ENCODE measurements at regions not wholly inside any gene's neighbourhood (a gene's known extent, or its start where the extent isn't known, plus 50 kb on each side); places are given as distances from the start of the nearest gene placed in this dataset.

GRCh38 chr4:140239311-140239710 is 85.3 kb upstream of the MAML3 start (continued):
- TF ChIP-seq STAT3 (IDR thresholded peaks at IDR 0.05; ENCODE audit: low read depth, low read length) = no peak

- Histone ChIP-seq H3K4me3 (no peak overlapping the region), H3K9ac (ENCODE audit: control insufficient read depth, insufficient read depth, low read length) (no peak overlapping the region), H4K20me1 (ENCODE audit: control insufficient read depth, insufficient read depth) (no peaks in the 10 kb centered on the region), H2AFZ (ENCODE audit: control insufficient read depth, low read depth, low read length) (no peak overlapping the region), H3K4me2 (ENCODE audit: control insufficient read depth, insufficient read depth) (no peak overlapping the region), H3K79me2 (ENCODE audit: control insufficient read depth, insufficient read depth, low read length) (no peaks in the 10 kb centered on the region), H3K9me3 (replicated peaks; ENCODE audit: control insufficient read depth, insufficient read depth, low read length) (no peaks in the 10 kb centered on the region), H3K4me1 (ENCODE audit: control insufficient read depth, insufficient read depth, low read length) (peaks cover 12% of the 10 kb centered on the region), H3K27ac (ENCODE audit: control insufficient read depth, insufficient read depth) (no peak overlapping the region), H3K27me3 (replicated peaks in 1 of 2; ENCODE audit: control insufficient read depth in 2 of 2, insufficient read depth in 2 of 2, low read length in 1 of 2) (peaks cover 4 to 7% of the 10 kb centered on the region in 2 experiments), H3K36me3 (ENCODE audit: control insufficient read depth in 2 of 2, insufficient read depth in 2 of 2, low read length in 1 of 2) (no peaks in the 10 kb centered on the region)
- no TSS peak for BruUV-seq (replicated peaks)
- DNase-seq (ENCODE audit: low read depth, low spot score) (no peak), ATAC-seq (no peak), FAIRE-seq (no peak)
- in situ Hi-C loops (cut with MboI) (no loop called here), intact Hi-C loops (cut with micrococcal nuclease; ENCODE audit: unreplicated experiment) (no loop called here)
- ChIA-PET CTCF (interaction anchor here (1.1 to 1.4 kb wide), 3 partner anchors 9 to 186 kb away, joined by 3 to 5 read pairs (median 3); no protein-coding TSS in a partner anchor), POLR2A (no interaction called here), RAD21 (ENCODE audit: unreplicated experiment) (no interaction called here), SMC1A (ENCODE audit: uncharacterized antibody, unreplicated experiment) (no interaction called here)
- WGBS (ENCODE audit: insufficient coverage, insufficient replicate concordance, low lambda C conversion rate, missing lambda C conversion rate) = 18% methylated on average over 13 of the region's 13 CpGs
- no peak for TF ChIP-seq FOS (IDR thresholded peaks at IDR 0.05; ENCODE audit: borderline replicate concordance, extremely low read depth, insufficient read length)
- TF ChIP-seq RB1 (IDR thresholded peaks at IDR 0.05; ENCODE audit: borderline replicate concordance) = no peak
- TF ChIP-seq SP1 (IDR thresholded peaks at IDR 0.05; ENCODE audit: low read depth, low read length) = no peak
- TF ChIP-seq POLR2A (IDR thresholded peaks at IDR 0.05; ENCODE audit: low read depth, low read length) = no peak
- no peak for TF ChIP-seq ZBTB40 (IDR thresholded peaks at IDR 0.05; ENCODE audit: borderline replicate concordance)
- no peak for TF ChIP-seq STAT3 (IDR thresholded peaks at IDR 0.05; ENCODE audit: low read depth, low read length)
- TF ChIP-seq HDAC6 (IDR thresholded peaks at IDR 0.05; ENCODE audit: unreplicated experiment) = no peak
- no peak for TF ChIP-seq YBX1 (IDR thresholded peaks at IDR 0.05)
- TF ChIP-seq ASH2L (IDR thresholded peaks at IDR 0.05; ENCODE audit: borderline replicate concordance, low read depth) = no peak
- no peak for TF ChIP-seq PBX3 (IDR thresholded peaks at IDR 0.05; ENCODE audit: insufficient replicate concordance, low read depth, low read length)
- TF ChIP-seq SPI1 (IDR thresholded peaks at IDR 0.05; ENCODE audit: borderline replicate concordance, insufficient read depth, low read depth, low read length) = no peak
- no peak for TF ChIP-seq BMI1 (IDR thresholded peaks at IDR 0.05; ENCODE audit: borderline replicate concordance)
- TF ChIP-seq NR2C2 (IDR thresholded peaks at IDR 0.05; ENCODE audit: borderline replicate concordance, control insufficient read depth, insufficient read length, low read depth) = no peak
- TF ChIP-seq HSF1 (IDR thresholded peaks at IDR 0.05; ENCODE audit: low read depth, low read length) = no peak
- no peak for TF ChIP-seq HDAC2 (IDR thresholded peaks at IDR 0.05)
Observed at GRCh38 chr4:140238351-140239056, 84.5 kb upstream of the MAML3 start.

Measured in GM12878 (cell line).